ENCODE measurements at regions not wholly inside any gene's neighbourhood (a gene's known extent, or its start where the extent isn't known, plus 50 kb on each side); places are given as distances from the start of the nearest gene placed in this dataset.
"Not testable (repeated sequence)": the region's sequence is repeated elsewhere in the genome, so short reads cannot be mapped to it uniquely, and the experiment has no call there.

- DNase-seq: no peak
These were observed 115.3 kb downstream of the LTN1 start for GRCh38 chr21:28877318-28877884.

- DNase-seq: no peak
These were observed 117.6 kb downstream of the LTN1 start for GRCh38 chr21:28875078-28875477.

- no peak for DNase-seq
These were observed 120.5 kb downstream of the LTN1 start for GRCh38 chr21:28872218-28872617.

- DNase-seq: no peak
These were observed 121.2 kb downstream of the LTN1 start for GRCh38 chr21:28871388-28872010.

GRCh38 chr21:28867401-28867800, 125.3 kb downstream of the LTN1 start:
- no peak for DNase-seq

GRCh38 chr21:28865488-28866186, 127.0 kb downstream of the LTN1 start:
- DNase-seq: no peak

GRCh38 chr21:28858424-28858823, 134.3 kb downstream of the LTN1 start:
- no peak for DNase-seq

GRCh38 chr21:28857752-28858151, 134.9 kb downstream of the LTN1 start:
- no peak for DNase-seq

- DNase-seq: no peak
These were observed 136.0 kb downstream of the LTN1 start for GRCh38 chr21:28856588-28857250.

- no peak for DNase-seq
These were observed 140.0 kb downstream of the LTN1 start for GRCh38 chr21:28852706-28853105.

- DNase-seq: no peak
These were observed 141.0 kb downstream of the LTN1 start for GRCh38 chr21:28851645-28852044.

GRCh38 chr21:28839237-28839636, 153.4 kb downstream of the LTN1 start:
- not testable (repeated sequence) for DNase-seq

- not testable (repeated sequence) for DNase-seq
These were observed 155.3 kb downstream of the LTN1 start for GRCh38 chr21:28837426-28837825.

GRCh38 chr21:28836588-28836987, 156.1 kb downstream of the LTN1 start:
- not testable (repeated sequence) for DNase-seq

- DNase-seq: peak; percentile 4
These were observed 158.1 kb downstream of the LTN1 start for GRCh38 chr21:28834335-28835238.

- DNase-seq: no peak
These were observed 159.1 kb downstream of the LTN1 start for GRCh38 chr21:28833609-28834008.

- no peak for DNase-seq
These were observed 159.5 kb downstream of the LTN1 start for GRCh38 chr21:28833182-28833581.

GRCh38 chr21:28832715-28833061, 160.0 kb downstream of the LTN1 start:
- no peak for DNase-seq

- DNase-seq: peak; percentile 6
These were observed 160.5 kb downstream of the LTN1 start for GRCh38 chr21:28832013-28832714.

GRCh38 chr21:28828981-28829380, 163.7 kb downstream of the LTN1 start:
- no peak for DNase-seq

- DNase-seq: no peak
These were observed 164.7 kb downstream of the LTN1 start for GRCh38 chr21:28828021-28828420.

GRCh38 chr21:28827422-28827821, 165.3 kb downstream of the LTN1 start:
- no peak for DNase-seq
